HG02970 (cell line): ENCODE measurements at regions not wholly inside any gene's neighbourhood (a gene's known extent, or its start where the extent isn't known, plus 50 kb on each side); places are given as distances from the start of the nearest gene placed in this dataset.

Source experiments
- ATAC-seq: cut with Tn5 transposase; IDR thresholded peaks from one replicate; pipeline ENCODE4 v1.9.1; 2021; ENCODE audit warnings: mild to moderate bottlenecking, moderate library complexity, moderate number of reproducible peaks; ENCODE audit not compliant: unreplicated experiment, low FRiP score

GRCh38 chr2:221085936-221086335, 486.2 kb downstream of the EPHA4 start:
- ATAC-seq: no peak

- no peak for ATAC-seq
These were observed 484.3 kb downstream of the EPHA4 start for GRCh38 chr2:221087779-221088178.

- ATAC-seq: no peak
These were observed 483.6 kb downstream of the EPHA4 start for GRCh38 chr2:221088506-221088905.

GRCh38 chr2:221095356-221095755, 476.7 kb downstream of the EPHA4 start:
- ATAC-seq: no peak

- no peak for ATAC-seq
These were observed 475.2 kb downstream of the EPHA4 start for GRCh38 chr2:221096706-221097567.

- no peak for ATAC-seq
These were observed 474.6 kb downstream of the EPHA4 start for GRCh38 chr2:221097568-221097915.

- no peak for ATAC-seq
These were observed 474.2 kb downstream of the EPHA4 start for GRCh38 chr2:221097949-221098348.

GRCh38 chr2:221100467-221101089, 471.5 kb downstream of the EPHA4 start:
- no peak for ATAC-seq

GRCh38 chr2:221102896-221103688, 469.0 kb downstream of the EPHA4 start:
- ATAC-seq: no peak

- no peak for ATAC-seq
These were observed 468.2 kb downstream of the EPHA4 start for GRCh38 chr2:221103930-221104329.

- no peak for ATAC-seq
These were observed 467.7 kb downstream of the EPHA4 start for GRCh38 chr2:221104361-221104811.

GRCh38 chr2:221106241-221106640, 465.9 kb downstream of the EPHA4 start:
- ATAC-seq: no peak

- ATAC-seq: no peak
These were observed 464.7 kb downstream of the EPHA4 start for GRCh38 chr2:221107424-221107823.

GRCh38 chr2:221109552-221109951, 462.6 kb downstream of the EPHA4 start:
- ATAC-seq: no peak

GRCh38 chr2:221111739-221112138, 460.4 kb downstream of the EPHA4 start:
- no peak for ATAC-seq

GRCh38 chr2:221112744-221113143, 459.4 kb downstream of the EPHA4 start:
- ATAC-seq: no peak

- no peak for ATAC-seq
These were observed 456.2 kb downstream of the EPHA4 start for GRCh38 chr2:221115944-221116343.

GRCh38 chr2:221120643-221121042, 451.5 kb downstream of the EPHA4 start:
- ATAC-seq: no peak

- no peak for ATAC-seq
These were observed 448.7 kb downstream of the EPHA4 start for GRCh38 chr2:221123396-221123795.

GRCh38 chr2:221124532-221125240, 447.4 kb downstream of the EPHA4 start:
- ATAC-seq: no peak

- no peak for ATAC-seq
These were observed 446.4 kb downstream of the EPHA4 start for GRCh38 chr2:221125691-221126090.
